AG04450 (cell line): ENCODE measurements at regions not wholly inside any gene's neighbourhood (a gene's known extent, or its start where the extent isn't known, plus 50 kb on each side); places are given as distances from the start of the nearest gene placed in this dataset.

Source experiments
- CTCF ChIA-PET: fragments of 300-600, 350-600 bp; formaldehyde crosslinking; extraction: SDS; loops from one replicate; lab custom pipeline; 2022; ENCODE audit warnings: antibody characterized with exemption, inconsistent platforms; lab: Charles Lee
- POLR2A ChIA-PET: fragments of 350-600 bp; formaldehyde crosslinking; extraction: SDS; loops from one replicate; lab custom pipeline; 2021; ENCODE audit warnings: antibody characterized with exemption, inconsistent platforms; lab: Yijun Ruan, JAX
- DNase-seq: peaks from one replicate; pipeline ENCODE4 v3.0.0-alpha.2; 2011; ENCODE audit warnings: low read depth, low spot score
- H3K27ac ChIP-seq: one replicate; pipeline ENCODE4 v1.5.1; 2012; ENCODE audit warnings: low read depth, low read length, control low read depth
- H3K27me3 ChIP-seq: one replicate; pipeline ENCODE4 v1.6.0; 2012; ENCODE audit warnings: low read length; ENCODE audit not compliant: control insufficient read depth, insufficient read depth
- H3K4me3 ChIP-seq: 2 replicates; pipeline ENCODE4 v1.5.1; 2011; ENCODE audit warnings: mild to moderate bottlenecking, low read depth, low read length, control low read depth
- H3K9me3 ChIP-seq: 2 replicates; pipeline ENCODE4 v1.5.1; 2012; ENCODE audit warnings: low read length; ENCODE audit not compliant: control insufficient read depth, insufficient read depth
- CTCF ChIP-seq: IDR thresholded peaks from 2 replicates; pipeline ENCODE4 v1.5.1; 2011; ENCODE audit warnings: low read depth, low read length, control low read depth, inconsistent platforms

- Histone ChIP-seq H3K4me3 (no peak overlapping the region), H3K27ac (no peak overlapping the region), H3K27me3 (no peaks in the 10 kb centered on the region), H3K9me3 (no peaks in the 10 kb centered on the region)
- ChIA-PET POLR2A (no interaction called here), CTCF (interaction anchor here (0.5 kb wide), 1 partner anchor 1088 kb away, joined by 6 read pairs; no protein-coding TSS in a partner anchor)
- no peak for DNase-seq
- no peak for TF ChIP-seq CTCF
Observed at GRCh38 chr7:114755856-114756255, 166.0 kb upstream of the MDFIC start.

- Histone ChIP-seq H3K27me3 (no peaks in the 10 kb centered on the region), H3K27ac (no peak overlapping the region), H3K9me3 (no peaks in the 10 kb centered on the region), H3K4me3 (no peak overlapping the region)
- no peak for TF ChIP-seq CTCF
- DNase-seq = no peak
- CTCF ChIA-PET = interaction anchor here (0.5 kb wide), 1 partner anchor 67 kb away, joined by 6 read pairs; no protein-coding TSS in a partner anchor
- POLR2A ChIA-PET = no interaction called here
Observed at GRCh38 chr7:114758661-114759227, 163.2 kb upstream of the MDFIC start.

GRCh38 chr7:114759347-114760062 lies 162.4 kb upstream of the MDFIC start:
- POLR2A ChIA-PET = no interaction called here
- CTCF ChIA-PET = no interaction called here
- DNase-seq = no peak
- no peaks in the 10 kb centered on the region for H3K9me3 ChIP-seq
- no peak overlapping the region for H3K4me3 ChIP-seq
- no peaks in the 10 kb centered on the region for H3K27me3 ChIP-seq
- TF ChIP-seq CTCF = no peak
- H3K27ac ChIP-seq = no peak overlapping the region

GRCh38 chr7:114760477-114760876 lies 161.4 kb upstream of the MDFIC start:
- POLR2A ChIA-PET = no interaction called here
- Histone ChIP-seq H3K27ac (no peak overlapping the region), H3K9me3 (no peaks in the 10 kb centered on the region), H3K4me3 (no peak overlapping the region), H3K27me3 (no peaks in the 10 kb centered on the region)
- no peak for TF ChIP-seq CTCF
- CTCF ChIA-PET = no interaction called here
- DNase-seq = no peak

- ChIA-PET POLR2A (no interaction called here), CTCF (no interaction called here)
- no peak overlapping the region for H3K27ac ChIP-seq
- H3K4me3 ChIP-seq = no peak overlapping the region
- H3K27me3 ChIP-seq = no peaks in the 10 kb centered on the region
- TF ChIP-seq CTCF = no peak
- no peak for DNase-seq
- no peaks in the 10 kb centered on the region for H3K9me3 ChIP-seq
Observed at GRCh38 chr7:114761973-114762372, 159.9 kb upstream of the MDFIC start.
